GM18867 (cell line): ENCODE measurements at regions not wholly inside any gene's neighbourhood (a gene's known extent, or its start where the extent isn't known, plus 50 kb on each side); places are given as distances from the start of the nearest gene placed in this dataset.

ENCODE experiments used
- ATAC-seq: cut with Tn5 transposase; IDR thresholded peaks from one replicate; pipeline ENCODE4 v1.9.1; 2021; ENCODE audit warnings: mild to moderate bottlenecking, moderate library complexity; ENCODE audit not compliant: unreplicated experiment

DNA sequence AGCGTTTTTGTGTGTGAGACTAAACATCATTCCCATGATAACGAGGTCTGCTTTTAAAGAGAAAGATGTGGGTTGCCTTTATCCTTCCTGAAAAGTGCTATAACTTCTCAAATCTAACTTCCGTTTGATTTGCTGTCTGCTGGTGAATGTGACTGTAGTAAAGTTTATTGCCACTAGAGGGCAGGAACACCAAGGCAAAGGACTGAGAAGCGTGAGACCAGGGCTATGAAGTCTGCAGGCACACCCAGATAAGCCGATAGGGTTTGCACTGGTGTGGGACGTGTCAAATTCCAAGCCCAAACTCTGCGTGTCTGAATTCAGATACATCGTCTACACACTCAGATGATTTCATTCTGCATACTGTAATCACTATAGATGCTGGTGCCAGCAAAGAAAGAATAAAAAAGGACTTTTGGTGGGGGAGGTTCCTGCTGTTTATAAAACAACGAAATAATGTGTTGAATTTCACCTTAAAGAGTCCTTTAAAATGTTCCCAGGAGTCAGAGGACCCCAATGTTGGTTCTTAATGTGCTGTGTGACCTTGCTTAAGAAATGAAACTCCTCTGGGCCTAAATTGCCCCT lies 87.2 kb downstream of the PTTG1 start:
- ATAC-seq = peak; percentile 84

DNA sequence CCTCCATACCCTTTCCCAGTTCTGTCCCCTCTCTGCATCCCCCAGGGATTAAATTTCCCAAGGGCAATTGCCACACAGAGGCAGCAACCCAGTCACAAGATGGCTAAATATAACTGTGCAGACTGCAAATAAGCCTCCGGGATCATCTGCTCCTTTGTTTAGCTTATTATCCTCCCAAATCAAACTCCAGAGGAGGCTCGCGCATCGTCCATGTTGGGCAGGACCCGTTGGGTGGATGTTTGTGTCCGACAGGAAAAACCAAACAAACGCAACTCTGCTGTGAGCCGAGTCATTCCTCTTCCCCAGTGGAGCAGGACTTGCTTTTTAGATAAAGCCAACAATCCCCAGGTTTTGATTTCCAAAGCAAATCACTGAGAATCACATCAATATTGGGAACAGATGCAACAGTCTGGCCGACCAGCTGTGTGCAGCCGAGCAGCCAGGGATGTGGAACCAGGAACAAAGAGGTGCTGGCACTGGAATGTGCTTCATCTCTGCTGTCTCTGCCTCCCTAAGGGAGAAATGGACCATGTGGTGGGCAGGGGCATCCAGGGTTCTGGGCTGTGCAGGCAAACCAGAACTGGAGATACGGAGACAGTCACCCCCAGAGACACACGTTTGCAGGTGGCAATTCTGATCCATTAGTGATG lies 89.8 kb downstream of the PTTG1 start:
- ATAC-seq = no peak
